Mononuclear cell (primary cell): ENCODE measurements at regions not wholly inside any gene's neighbourhood (a gene's known extent, or its start where the extent isn't known, plus 50 kb on each side); places are given as distances from the start of the nearest gene placed in this dataset.

Source experiments
- H3K27me3 ChIP-seq: 2 replicates; pipeline ENCODE4 v1.6.0; 2011; ENCODE audit warnings: low read length, control low read depth; ENCODE audit not compliant: insufficient read depth
- H3K4me1 ChIP-seq: 2 replicates; pipeline ENCODE4 v1.5.1; 2011; ENCODE audit warnings: mild to moderate bottlenecking, low read length, control low read depth; ENCODE audit not compliant: insufficient read depth
- H3K4me3 ChIP-seq: 2 replicates; pipeline ENCODE4 v1.5.1; 2011; ENCODE audit warnings: mild to moderate bottlenecking, low read length, moderate library complexity
- H3K9me3 ChIP-seq: 2 replicates; pipeline ENCODE4 v1.5.1; 2011; ENCODE audit warnings: low read depth, mild to moderate bottlenecking, control low read depth, low read length

GRCh38 chr14:101132588-101132987 is 229.1 kb upstream of the RTL1 start:
- Histone ChIP-seq H3K9me3 (no peaks in the 10 kb centered on the region), H3K4me1 (no peaks in the 10 kb centered on the region), H3K27me3 (peaks cover 3% of the 10 kb centered on the region), H3K4me3 (no peak overlapping the region)

- H3K27me3 ChIP-seq, result peaks cover 3% of the 10 kb centered on the region
- no peak overlapping the region for H3K4me3 ChIP-seq
- no peaks in the 10 kb centered on the region for H3K9me3 ChIP-seq
- H3K4me1 ChIP-seq, result no peaks in the 10 kb centered on the region
These were observed 229.5 kb upstream of the RTL1 start for GRCh38 chr14:101133068-101133467.

GRCh38 chr14:101134161-101134631 is 230.7 kb upstream of the RTL1 start:
- H3K27me3 ChIP-seq, result peaks cover 3% of the 10 kb centered on the region
- no peaks in the 10 kb centered on the region for H3K9me3 ChIP-seq
- H3K4me1 ChIP-seq, result no peaks in the 10 kb centered on the region
- no peak overlapping the region for H3K4me3 ChIP-seq

DNA sequence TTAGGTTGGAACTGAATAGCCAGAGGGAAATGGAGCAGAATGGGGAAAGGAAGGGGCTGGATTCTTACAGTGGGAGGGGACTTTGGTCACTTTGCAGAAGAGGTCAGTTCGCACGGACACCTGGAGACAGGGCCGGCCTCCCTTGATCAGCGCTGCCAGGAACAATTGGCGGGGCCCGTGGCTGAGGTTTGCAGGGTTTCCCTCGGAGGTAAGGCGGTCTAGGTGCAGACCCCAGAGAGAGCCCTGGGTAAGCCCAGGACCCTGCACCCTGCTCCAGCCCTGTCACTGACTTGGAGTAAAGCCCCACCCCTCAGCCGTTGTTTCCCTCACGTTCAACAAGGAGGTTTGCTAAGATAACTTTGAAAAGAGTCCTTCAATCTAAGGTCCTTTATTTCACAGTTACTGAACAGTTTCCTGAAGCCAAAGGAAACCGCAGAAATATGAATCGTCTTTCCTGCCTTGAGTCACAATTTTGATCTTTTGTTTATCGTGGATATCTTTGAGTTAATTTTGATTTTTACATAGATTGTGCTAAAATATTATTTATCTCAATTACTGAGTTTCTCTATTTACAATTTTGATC is 231.4 kb upstream of the RTL1 start:
- Histone ChIP-seq H3K9me3 (no peaks in the 10 kb centered on the region), H3K4me1 (no peaks in the 10 kb centered on the region), H3K27me3 (peaks cover 3% of the 10 kb centered on the region), H3K4me3 (no peak overlapping the region)

GRCh38 chr14:101135796-101136742 is 232.5 kb upstream of the RTL1 start:
- H3K9me3 ChIP-seq, result peaks cover 10% of the 10 kb centered on the region
- peaks cover 5% of the 10 kb centered on the region for H3K27me3 ChIP-seq
- H3K4me1 ChIP-seq, result no peaks in the 10 kb centered on the region
- H3K4me3 ChIP-seq, result no peak overlapping the region

GRCh38 chr14:101137234-101137633 is 233.7 kb upstream of the RTL1 start:
- Histone ChIP-seq H3K9me3 (peaks cover 17% of the 10 kb centered on the region), H3K27me3 (peaks cover 7% of the 10 kb centered on the region), H3K4me1 (no peaks in the 10 kb centered on the region), H3K4me3 (no peak overlapping the region)

GRCh38 chr14:101147848-101148247 is 244.3 kb upstream of the RTL1 start:
- Histone ChIP-seq H3K9me3 (no peaks in the 10 kb centered on the region), H3K27me3 (no peaks in the 10 kb centered on the region), H3K4me3 (no peak overlapping the region), H3K4me1 (no peaks in the 10 kb centered on the region)

DNA sequence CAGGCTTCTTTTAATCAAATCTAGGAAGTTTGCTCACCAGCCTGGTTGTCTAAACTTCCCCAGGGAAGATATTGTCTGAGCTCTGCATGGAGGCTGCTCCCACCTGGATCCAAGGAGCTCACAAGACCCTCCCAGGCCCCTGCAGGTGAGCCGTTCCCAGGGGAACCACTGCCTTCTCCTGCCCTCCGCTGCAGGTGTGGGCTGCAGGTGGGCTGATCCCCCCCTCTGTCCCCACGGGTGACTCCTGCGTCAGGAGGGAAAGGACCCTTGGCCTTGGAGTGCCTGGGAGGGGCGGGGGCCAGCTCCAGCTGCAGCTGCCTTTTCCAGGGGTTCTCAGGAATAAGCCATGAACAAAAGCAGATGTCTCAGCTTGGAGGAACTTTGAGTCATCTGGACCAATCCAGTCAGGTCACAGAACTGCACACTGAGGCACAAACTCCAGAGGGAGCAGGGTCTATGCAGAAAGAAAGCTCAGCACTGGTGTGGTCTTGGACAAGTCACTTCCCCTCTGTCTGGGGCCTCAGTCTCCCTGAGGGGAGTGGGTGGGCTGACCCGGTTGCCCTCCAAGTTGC is 246.6 kb upstream of the RTL1 start:
- H3K9me3 ChIP-seq, result no peaks in the 10 kb centered on the region
- no peak overlapping the region for H3K4me3 ChIP-seq
- no peaks in the 10 kb centered on the region for H3K4me1 ChIP-seq
- no peaks in the 10 kb centered on the region for H3K27me3 ChIP-seq

- Histone ChIP-seq H3K4me1 (no peaks in the 10 kb centered on the region), H3K27me3 (no peaks in the 10 kb centered on the region), H3K4me3 (no peak overlapping the region), H3K9me3 (no peaks in the 10 kb centered on the region)
These were observed 247.9 kb upstream of the RTL1 start for GRCh38 chr14:101151226-101151926.

DNA sequence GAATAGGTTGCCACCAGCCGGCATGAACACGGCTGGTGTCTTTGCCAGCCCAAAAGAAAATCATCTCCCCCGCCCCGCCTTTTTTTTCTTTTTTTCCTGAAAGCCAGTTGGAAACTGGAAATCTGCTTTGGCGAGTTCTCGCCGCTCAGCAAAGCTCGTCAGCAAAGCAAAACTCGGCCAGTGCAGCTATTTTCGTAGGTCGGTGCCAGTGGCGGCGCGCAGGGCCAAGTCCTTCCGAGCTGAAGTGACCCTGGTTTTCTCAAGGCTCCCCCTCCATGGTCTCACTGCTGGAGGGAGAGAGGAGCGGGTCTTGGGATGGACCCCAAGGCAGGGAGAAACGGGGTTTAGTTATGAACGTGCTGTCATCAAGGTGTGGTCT is 248.4 kb upstream of the RTL1 start:
- no peaks in the 10 kb centered on the region for H3K9me3 ChIP-seq
- no peaks in the 10 kb centered on the region for H3K4me1 ChIP-seq

DNA sequence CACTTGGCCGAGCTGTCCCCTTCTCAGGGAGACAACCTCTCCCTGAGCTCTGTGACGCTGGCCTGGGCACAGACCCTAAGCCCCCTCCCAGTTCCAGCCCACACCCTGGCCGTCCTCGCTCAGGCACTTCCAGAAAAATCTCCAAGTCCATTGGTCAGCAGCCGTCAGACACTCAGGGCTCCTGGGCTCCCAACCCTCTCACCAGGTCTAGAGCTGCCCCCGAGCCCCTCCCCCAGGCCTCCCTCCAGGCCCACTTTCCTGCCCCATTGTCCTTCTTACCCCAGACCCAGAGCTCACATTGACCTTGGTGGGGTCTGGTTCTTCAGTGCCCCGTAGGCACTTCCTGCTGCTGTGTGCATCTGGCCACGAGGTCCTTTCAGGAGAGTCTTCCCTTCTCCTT is 249.3 kb upstream of the RTL1 start:
- Histone ChIP-seq H3K27me3 (no peaks in the 10 kb centered on the region), H3K4me1 (no peaks in the 10 kb centered on the region), H3K4me3 (no peak overlapping the region), H3K9me3 (no peaks in the 10 kb centered on the region)

More for the DNA sequence above, 248.4 kb upstream of the RTL1 start:
- Histone ChIP-seq H3K27me3 (no peaks in the 10 kb centered on the region), H3K4me3 (no peak overlapping the region)

- H3K9me3 ChIP-seq, result no peaks in the 10 kb centered on the region
- no peak overlapping the region for H3K4me3 ChIP-seq
- no peaks in the 10 kb centered on the region for H3K27me3 ChIP-seq
- H3K4me1 ChIP-seq, result no peaks in the 10 kb centered on the region
These were observed 250.2 kb upstream of the RTL1 start for GRCh38 chr14:101153691-101154090.

DNA sequence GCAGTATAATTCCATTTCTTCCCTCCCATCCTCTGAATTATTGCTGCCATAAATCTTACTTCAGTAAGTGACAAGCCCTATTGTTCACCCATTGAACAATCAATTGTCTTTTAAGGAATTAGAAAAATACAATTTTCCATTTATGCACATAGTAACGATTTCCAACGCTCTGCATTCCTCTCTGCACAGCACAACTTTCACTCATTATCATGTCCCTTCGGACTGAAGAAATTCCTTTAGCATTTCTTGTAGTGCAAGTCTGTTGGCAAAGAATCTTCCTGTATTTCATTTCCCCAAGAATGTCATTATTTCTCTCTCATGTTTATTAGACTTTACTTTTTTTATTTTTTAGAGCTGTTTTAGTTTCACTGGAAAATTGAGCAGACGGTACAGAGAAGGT is 252.1 kb upstream of the RTL1 start:
- Histone ChIP-seq H3K27me3 (no peaks in the 10 kb centered on the region), H3K4me3 (no peak overlapping the region), H3K4me1 (no peaks in the 10 kb centered on the region), H3K9me3 (no peaks in the 10 kb centered on the region)

DNA sequence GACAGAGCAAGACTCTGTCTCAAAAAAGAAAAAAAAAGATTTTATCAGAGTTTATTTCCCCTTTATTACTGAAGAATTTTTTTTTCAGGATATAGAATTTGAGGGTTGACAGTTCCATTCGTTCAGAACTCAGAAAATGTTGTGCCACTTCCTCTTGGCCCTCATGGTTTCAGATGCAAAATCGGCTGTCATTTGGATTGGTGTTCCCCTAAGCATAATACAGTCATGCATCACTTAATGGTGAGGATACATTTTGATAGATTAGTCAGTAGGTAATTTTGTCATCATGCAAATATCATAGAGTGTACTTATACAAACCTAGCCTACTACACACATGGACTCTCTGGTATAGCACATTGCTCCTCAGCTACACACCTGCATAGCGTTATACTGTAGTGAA is 263.9 kb upstream of the RTL1 start:
- Histone ChIP-seq H3K4me1 (no peaks in the 10 kb centered on the region), H3K4me3 (no peak overlapping the region), H3K9me3 (no peaks in the 10 kb centered on the region), H3K27me3 (no peaks in the 10 kb centered on the region)

DNA sequence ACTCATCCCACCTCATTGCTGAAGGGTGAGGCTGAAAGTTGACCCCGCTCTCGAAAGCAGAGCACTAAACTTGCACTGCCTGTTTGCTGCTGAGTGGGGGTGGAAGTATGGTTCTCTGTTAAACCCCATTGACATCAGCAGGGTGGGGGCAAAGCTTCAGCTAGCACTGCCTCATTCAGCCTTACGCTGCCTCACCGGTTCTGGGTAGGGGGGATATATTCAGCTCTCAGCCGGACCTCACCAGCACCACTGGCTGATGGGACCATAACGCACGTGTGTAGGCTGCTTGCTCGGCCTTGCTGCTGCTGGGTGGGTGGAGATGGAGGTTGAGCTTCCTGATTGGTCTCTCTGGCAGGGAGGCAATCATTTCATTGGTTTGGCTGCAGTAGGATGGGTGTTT is 265.7 kb upstream of the RTL1 start:
- Histone ChIP-seq H3K9me3 (no peaks in the 10 kb centered on the region), H3K27me3 (no peaks in the 10 kb centered on the region), H3K4me3 (no peak overlapping the region), H3K4me1 (no peaks in the 10 kb centered on the region)
